ENCODE measurements at regions not wholly inside any gene's neighbourhood (a gene's known extent, or its start where the extent isn't known, plus 50 kb on each side); places are given as distances from the start of the nearest gene placed in this dataset.

GRCh38 chr2:105640246-105640645 is 104.5 kb upstream of the NCK2 start:
- no peak for TF ChIP-seq CTCF (IDR thresholded peaks at IDR 0.05)
- TF ChIP-seq POLR2A (IDR thresholded peaks at IDR 0.05): no peak
- no peak for TF ChIP-seq EP300 (IDR thresholded peaks at IDR 0.05)
- TF ChIP-seq POLR2AphosphoS5 (IDR thresholded peaks at IDR 0.05): no peak
- 95% methylated on average over 4 of the region's 4 CpGs for WGBS
- H3K9me3 ChIP-seq: no peaks in the 10 kb centered on the region
- H3K27me3 ChIP-seq: peaks cover 5% of the 10 kb centered on the region
- no peaks in the 10 kb centered on the region for H3K4me1 ChIP-seq
- no peaks in the 10 kb centered on the region for H3K36me3 ChIP-seq
- H3K4me3 ChIP-seq: no peak overlapping the region
- no peak overlapping the region for H3K27ac ChIP-seq
- no peak for DNase-seq (ENCODE audit: low spot score in 2 of 2)

GRCh38 chr2:105636109-105636740 is 108.5 kb upstream of the NCK2 start:
- no peak for DNase-seq (ENCODE audit: low spot score in 2 of 2)
- Histone ChIP-seq H3K9me3 (no peaks in the 10 kb centered on the region), H3K27me3 (peaks cover under 1% of the 10 kb centered on the region), H3K27ac (no peak overlapping the region), H3K4me1 (no peaks in the 10 kb centered on the region), H3K36me3 (no peaks in the 10 kb centered on the region), H3K4me3 (no peak overlapping the region)
- WGBS: 73% methylated on average over 8 of the region's 8 CpGs
- TF ChIP-seq CTCF (IDR thresholded peaks at IDR 0.05) (no peak), EP300 (IDR thresholded peaks at IDR 0.05) (no peak), POLR2A (IDR thresholded peaks at IDR 0.05) (no peak), POLR2AphosphoS5 (IDR thresholded peaks at IDR 0.05) (no peak)

- Histone ChIP-seq H3K4me3 (no peak overlapping the region), H3K27ac (no peak overlapping the region), H3K27me3 (peaks cover 7% of the 10 kb centered on the region), H3K4me1 (no peaks in the 10 kb centered on the region), H3K9me3 (no peaks in the 10 kb centered on the region), H3K36me3 (no peaks in the 10 kb centered on the region)
- WGBS: 84% methylated on average over 7 of the region's 7 CpGs
- DNase-seq (ENCODE audit: low spot score in 2 of 2): no peak
- TF ChIP-seq EP300 (IDR thresholded peaks at IDR 0.05): no peak
- no peak for TF ChIP-seq POLR2AphosphoS5 (IDR thresholded peaks at IDR 0.05)
- no peak for TF ChIP-seq CTCF (IDR thresholded peaks at IDR 0.05)
- TF ChIP-seq POLR2A (IDR thresholded peaks at IDR 0.05): no peak
Measured at GRCh38 chr2:105635564-105635963, 109.1 kb upstream of the NCK2 start.

GRCh38 chr2:105634198-105634597 is 110.5 kb upstream of the NCK2 start:
- H3K9me3 ChIP-seq: no peaks in the 10 kb centered on the region
- DNase-seq (ENCODE audit: low spot score in 2 of 2): no peak
- WGBS: 68% methylated on average over 7 of the region's 7 CpGs
- peaks cover 7% of the 10 kb centered on the region for H3K27me3 ChIP-seq
- TF ChIP-seq CTCF (IDR thresholded peaks at IDR 0.05) (no peak), POLR2AphosphoS5 (IDR thresholded peaks at IDR 0.05) (no peak), EP300 (IDR thresholded peaks at IDR 0.05) (no peak), POLR2A (IDR thresholded peaks at IDR 0.05) (no peak)
- H3K4me3 ChIP-seq: no peak overlapping the region
- no peaks in the 10 kb centered on the region for H3K4me1 ChIP-seq
- no peaks in the 10 kb centered on the region for H3K36me3 ChIP-seq
- no peak overlapping the region for H3K27ac ChIP-seq

GRCh38 chr2:105631922-105632321 is 112.8 kb upstream of the NCK2 start:
- Histone ChIP-seq H3K27ac (no peak overlapping the region), H3K4me3 (no peak overlapping the region), H3K27me3 (peaks cover 7% of the 10 kb centered on the region), H3K36me3 (no peaks in the 10 kb centered on the region), H3K9me3 (no peaks in the 10 kb centered on the region), H3K4me1 (no peaks in the 10 kb centered on the region)
- TF ChIP-seq CTCF (IDR thresholded peaks at IDR 0.05) (no peak), POLR2A (IDR thresholded peaks at IDR 0.05) (no peak), EP300 (IDR thresholded peaks at IDR 0.05) (no peak), POLR2AphosphoS5 (IDR thresholded peaks at IDR 0.05) (no peak)
- DNase-seq (ENCODE audit: low spot score in 2 of 2): no peak
- 89% methylated on average over 1 of the region's 1 CpG for WGBS
